Peyer's patch (tissue), 4 donors: ENCODE measurements at regions not wholly inside any gene's neighbourhood (a gene's known extent, or its start where the extent isn't known, plus 50 kb on each side); places are given as distances from the start of the nearest gene placed in this dataset.

Experiments used
- POLR2A ChIP-seq, 2 donors: fragments of 450-650 bp; IDR thresholded peaks; one replicate each; pipeline ENCODE4 v1.5.1; 2017; ENCODE audit warnings: antibody characterized with exemption in 2 of 2, mild to moderate bottlenecking in 2 of 2, moderate library complexity in 2 of 2
- TF ChIP-seq, protein P1 (sequence below), 6 experiments: fragments of 450-650 bp in 4 of 6; fragments of 200-600 bp in 2 of 6; sonication (generic) in 1 of 6; IDR thresholded peaks; one replicate each; pipeline ENCODE4 v1.5.1; 2017 to 2019; ENCODE audit warnings: antibody characterized with exemption in 6 of 6, mild to moderate bottlenecking in 3 of 6, moderate library complexity in 1 of 6

DNA sequence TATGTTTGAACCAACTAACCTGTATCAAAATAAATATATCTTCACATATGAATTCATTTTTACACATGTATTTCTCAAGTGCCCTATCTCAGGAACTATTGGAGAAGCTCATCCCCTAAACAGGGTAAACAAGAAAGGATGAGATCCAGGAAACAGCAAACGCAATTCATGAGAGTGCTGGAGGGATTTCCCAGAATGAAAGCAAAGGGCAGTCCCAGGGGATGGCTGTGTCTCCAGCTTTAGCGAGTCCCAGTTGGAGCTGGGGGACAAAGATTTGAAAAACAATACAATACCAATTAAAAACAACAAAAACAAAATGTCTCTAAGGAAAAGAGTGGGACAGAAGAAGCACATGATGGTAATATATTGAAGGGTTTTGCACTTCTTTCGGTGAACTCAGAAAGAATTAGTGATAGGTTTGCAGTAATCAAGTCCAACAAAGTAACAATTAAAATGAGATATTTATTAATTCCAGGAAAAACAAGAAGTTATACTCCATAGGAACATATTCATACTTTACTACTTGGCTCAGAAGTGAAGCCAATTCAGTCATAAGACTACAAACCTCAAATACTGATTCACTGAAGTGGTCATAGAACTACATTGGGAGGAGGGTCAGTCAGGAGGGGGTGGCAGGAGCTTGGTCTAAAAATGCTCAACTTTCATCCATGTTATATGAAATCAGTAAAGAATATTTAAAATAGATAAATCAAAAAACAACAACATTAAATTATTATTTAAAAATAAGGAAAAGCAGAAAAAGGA lies 73.1 kb upstream of the PDE1A start:
- TF ChIP-seq, protein P1, sequence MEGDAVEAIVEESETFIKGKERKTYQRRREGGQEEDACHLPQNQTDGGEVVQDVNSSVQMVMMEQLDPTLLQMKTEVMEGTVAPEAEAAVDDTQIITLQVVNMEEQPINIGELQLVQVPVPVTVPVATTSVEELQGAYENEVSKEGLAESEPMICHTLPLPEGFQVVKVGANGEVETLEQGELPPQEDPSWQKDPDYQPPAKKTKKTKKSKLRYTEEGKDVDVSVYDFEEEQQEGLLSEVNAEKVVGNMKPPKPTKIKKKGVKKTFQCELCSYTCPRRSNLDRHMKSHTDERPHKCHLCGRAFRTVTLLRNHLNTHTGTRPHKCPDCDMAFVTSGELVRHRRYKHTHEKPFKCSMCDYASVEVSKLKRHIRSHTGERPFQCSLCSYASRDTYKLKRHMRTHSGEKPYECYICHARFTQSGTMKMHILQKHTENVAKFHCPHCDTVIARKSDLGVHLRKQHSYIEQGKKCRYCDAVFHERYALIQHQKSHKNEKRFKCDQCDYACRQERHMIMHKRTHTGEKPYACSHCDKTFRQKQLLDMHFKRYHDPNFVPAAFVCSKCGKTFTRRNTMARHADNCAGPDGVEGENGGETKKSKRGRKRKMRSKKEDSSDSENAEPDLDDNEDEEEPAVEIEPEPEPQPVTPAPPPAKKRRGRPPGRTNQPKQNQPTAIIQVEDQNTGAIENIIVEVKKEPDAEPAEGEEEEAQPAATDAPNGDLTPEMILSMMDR (IDR thresholded peaks at IDR 0.05) = no peak
- no peak for TF ChIP-seq POLR2A (IDR thresholded peaks at IDR 0.05)
